ENCODE measurements at regions not wholly inside any gene's neighbourhood (a gene's known extent, or its start where the extent isn't known, plus 50 kb on each side); places are given as distances from the start of the nearest gene placed in this dataset.

DNA sequence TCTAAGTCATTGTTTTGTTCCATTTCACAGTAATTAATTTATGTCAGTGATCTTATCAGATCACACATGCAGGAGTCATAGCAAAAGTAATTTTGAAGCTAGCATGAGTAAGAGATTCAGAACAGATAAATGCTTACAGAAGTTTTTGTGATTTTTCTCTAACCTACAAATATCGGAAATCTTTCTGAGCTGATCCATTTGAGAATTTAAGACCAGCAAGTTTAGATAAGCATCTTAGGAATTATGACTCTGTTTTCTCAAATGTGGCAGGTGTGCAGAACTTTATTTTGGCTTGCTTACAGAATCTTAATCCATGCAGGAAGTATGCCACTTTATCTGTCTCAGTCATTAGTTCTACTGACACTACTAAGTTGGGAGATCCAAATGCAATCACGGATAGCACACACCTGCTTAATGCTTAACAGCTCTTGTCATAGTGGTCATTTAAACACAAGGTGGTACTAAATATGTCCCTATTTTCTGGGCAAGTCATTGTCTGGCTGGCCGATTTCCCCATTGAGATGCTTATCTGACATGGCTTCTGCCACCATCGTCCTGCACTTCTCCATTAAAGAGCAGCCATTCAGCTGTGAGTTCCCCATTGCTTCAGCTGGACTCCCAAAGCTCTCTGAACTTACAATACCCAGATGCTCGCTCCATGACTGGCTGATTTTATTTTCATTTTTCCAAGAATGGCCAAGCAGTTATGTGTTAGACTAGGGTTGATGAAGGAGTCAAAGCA is 305.4 kb upstream of the NUDT12 start:
- TF ChIP-seq TAF1 (IDR thresholded peaks at IDR 0.05; ENCODE audit: low read depth), result no peak
- no peak for TF ChIP-seq TCF12 (IDR thresholded peaks at IDR 0.05; ENCODE audit: low read depth)
- TF ChIP-seq, protein P1, sequence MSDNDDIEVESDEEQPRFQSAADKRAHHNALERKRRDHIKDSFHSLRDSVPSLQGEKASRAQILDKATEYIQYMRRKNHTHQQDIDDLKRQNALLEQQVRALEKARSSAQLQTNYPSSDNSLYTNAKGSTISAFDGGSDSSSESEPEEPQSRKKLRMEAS (IDR thresholded peaks at IDR 0.05), result no peak
- TF ChIP-seq EP300 (IDR thresholded peaks at IDR 0.05; ENCODE audit: borderline replicate concordance), result no peak
